ENCODE measurements at regions not wholly inside any gene's neighbourhood (a gene's known extent, or its start where the extent isn't known, plus 50 kb on each side); places are given as distances from the start of the nearest gene placed in this dataset.

DNA sequence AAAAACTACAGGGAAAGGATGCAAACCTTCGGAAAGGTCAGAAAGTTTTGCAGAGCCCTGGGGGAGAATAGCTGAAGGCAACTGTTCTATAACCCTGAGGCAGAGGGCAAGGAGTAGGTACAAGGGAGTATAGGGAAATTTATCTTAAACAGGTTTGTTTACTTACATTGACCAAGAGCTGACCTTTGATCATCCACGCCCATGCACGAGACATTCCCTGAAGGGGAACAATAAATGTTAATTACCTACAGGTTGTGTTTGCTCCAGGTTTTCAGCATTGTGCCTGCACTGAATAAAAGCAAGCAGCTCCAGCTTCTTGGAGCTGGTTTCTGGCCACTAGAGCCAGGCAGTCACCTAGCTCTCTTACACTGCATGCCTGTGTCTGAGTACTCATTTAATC, 524.5 kb upstream of the TGFBR2 start:
- H3K27me3 ChIP-seq (ENCODE audit: control insufficient read depth, low read length): no peaks in the 10 kb centered on the region
- TF ChIP-seq, protein P1, sequence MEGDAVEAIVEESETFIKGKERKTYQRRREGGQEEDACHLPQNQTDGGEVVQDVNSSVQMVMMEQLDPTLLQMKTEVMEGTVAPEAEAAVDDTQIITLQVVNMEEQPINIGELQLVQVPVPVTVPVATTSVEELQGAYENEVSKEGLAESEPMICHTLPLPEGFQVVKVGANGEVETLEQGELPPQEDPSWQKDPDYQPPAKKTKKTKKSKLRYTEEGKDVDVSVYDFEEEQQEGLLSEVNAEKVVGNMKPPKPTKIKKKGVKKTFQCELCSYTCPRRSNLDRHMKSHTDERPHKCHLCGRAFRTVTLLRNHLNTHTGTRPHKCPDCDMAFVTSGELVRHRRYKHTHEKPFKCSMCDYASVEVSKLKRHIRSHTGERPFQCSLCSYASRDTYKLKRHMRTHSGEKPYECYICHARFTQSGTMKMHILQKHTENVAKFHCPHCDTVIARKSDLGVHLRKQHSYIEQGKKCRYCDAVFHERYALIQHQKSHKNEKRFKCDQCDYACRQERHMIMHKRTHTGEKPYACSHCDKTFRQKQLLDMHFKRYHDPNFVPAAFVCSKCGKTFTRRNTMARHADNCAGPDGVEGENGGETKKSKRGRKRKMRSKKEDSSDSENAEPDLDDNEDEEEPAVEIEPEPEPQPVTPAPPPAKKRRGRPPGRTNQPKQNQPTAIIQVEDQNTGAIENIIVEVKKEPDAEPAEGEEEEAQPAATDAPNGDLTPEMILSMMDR (IDR thresholded peaks at IDR 0.05; ENCODE audit: low read depth, low read length, poor library complexity, severe bottlenecking): no peak
- TF ChIP-seq EZH2phosphoT487 (IDR thresholded peaks at IDR 0.05; ENCODE audit: borderline replicate concordance, low read length): no peak
- no peaks in the 10 kb centered on the region for H4K20me1 ChIP-seq (ENCODE audit: control insufficient read depth, insufficient read depth, low read depth, low read length)
- no peaks in the 10 kb centered on the region for H3K9me3 ChIP-seq (ENCODE audit: control insufficient read depth, insufficient read depth, low read length)
- no peaks in the 10 kb centered on the region for H3K4me1 ChIP-seq (ENCODE audit: control insufficient read depth, low read length)
- no peak overlapping the region for H3K27ac ChIP-seq (ENCODE audit: low read depth, low read length)
- H3K79me2 ChIP-seq (ENCODE audit: control insufficient read depth, low read length): no peaks in the 10 kb centered on the region
- H3F3A ChIP-seq (ENCODE audit: control insufficient read depth, insufficient read depth): no peaks in the 10 kb centered on the region
- no peaks in the 10 kb centered on the region for H3K9me2 ChIP-seq (replicated peaks; ENCODE audit: control insufficient read depth, low read length)
- no peaks in the 10 kb centered on the region for H3K36me3 ChIP-seq (ENCODE audit: control insufficient read depth, low read length)
- H3K4me3 ChIP-seq (ENCODE audit: low read length): no peak overlapping the region
- H3K4me2 ChIP-seq (ENCODE audit: low read length): no peak overlapping the region

DNA sequence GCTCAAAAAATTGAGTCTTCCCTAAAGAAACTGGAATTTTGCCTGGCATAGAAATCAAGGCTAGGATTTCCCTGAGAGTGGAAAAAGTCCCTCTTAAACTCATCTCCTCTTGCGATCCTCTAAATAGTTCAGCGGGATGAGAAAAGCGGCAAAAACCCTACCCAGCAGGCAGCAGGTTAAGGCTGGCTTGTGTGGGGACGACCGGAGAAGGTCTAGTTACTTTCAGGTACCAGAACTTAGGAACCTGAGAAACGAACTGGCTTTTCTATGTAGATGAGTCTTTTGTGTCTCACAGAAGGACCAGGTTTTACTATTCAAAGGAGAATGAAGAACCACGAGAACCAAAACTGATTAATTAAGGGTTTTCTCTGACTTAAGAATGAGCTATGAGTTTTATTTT, 523.7 kb upstream of the TGFBR2 start:
- H3K4me1 ChIP-seq (ENCODE audit: control insufficient read depth, low read length): no peaks in the 10 kb centered on the region
- no peaks in the 10 kb centered on the region for H4K20me1 ChIP-seq (ENCODE audit: control insufficient read depth, insufficient read depth, low read depth, low read length)
- no peaks in the 10 kb centered on the region for H3K79me2 ChIP-seq (ENCODE audit: control insufficient read depth, low read length)
- no peaks in the 10 kb centered on the region for H3K36me3 ChIP-seq (ENCODE audit: control insufficient read depth, low read length)
- no peak for TF ChIP-seq EZH2phosphoT487 (IDR thresholded peaks at IDR 0.05; ENCODE audit: borderline replicate concordance, low read length)
- TF ChIP-seq, protein P1 (IDR thresholded peaks at IDR 0.05; ENCODE audit: low read depth, low read length, poor library complexity, severe bottlenecking): no peak
- H3K27ac ChIP-seq (ENCODE audit: low read depth, low read length): no peak overlapping the region
- no peak overlapping the region for H3K4me3 ChIP-seq (ENCODE audit: low read length)
- no peaks in the 10 kb centered on the region for H3K9me2 ChIP-seq (replicated peaks; ENCODE audit: control insufficient read depth, low read length)
- H3K4me2 ChIP-seq (ENCODE audit: low read length): no peak overlapping the region
- no peaks in the 10 kb centered on the region for H3F3A ChIP-seq (ENCODE audit: control insufficient read depth, insufficient read depth)
- no peaks in the 10 kb centered on the region for H3K9me3 ChIP-seq (ENCODE audit: control insufficient read depth, insufficient read depth, low read length)
- no peaks in the 10 kb centered on the region for H3K27me3 ChIP-seq (ENCODE audit: control insufficient read depth, low read length)

DNA sequence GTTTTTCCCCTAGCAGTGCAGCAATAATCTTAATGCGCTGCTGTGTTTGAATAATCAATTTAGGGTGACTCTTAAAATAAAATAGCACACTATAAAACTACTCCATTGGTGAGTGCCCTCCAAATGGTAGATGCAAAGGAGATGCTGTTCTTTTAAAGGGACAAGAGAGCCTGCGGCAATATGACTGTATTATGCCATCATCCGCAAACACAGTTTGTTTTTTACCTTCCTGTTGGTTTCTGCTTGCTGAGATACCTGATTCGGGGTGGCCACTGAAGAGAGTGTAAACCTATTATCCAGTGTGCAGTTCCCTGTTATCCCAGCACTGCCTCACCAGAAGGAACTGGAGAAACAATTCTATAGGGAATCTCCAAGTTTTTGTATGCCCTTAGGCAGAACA, 523.1 kb upstream of the TGFBR2 start:
- Histone ChIP-seq H3K27ac (ENCODE audit: low read depth, low read length) (no peak overlapping the region), H3K4me3 (ENCODE audit: low read length) (no peak overlapping the region), H4K20me1 (ENCODE audit: control insufficient read depth, insufficient read depth, low read depth, low read length) (no peaks in the 10 kb centered on the region), H3K4me1 (ENCODE audit: control insufficient read depth, low read length) (no peaks in the 10 kb centered on the region), H3K27me3 (ENCODE audit: control insufficient read depth, low read length) (no peaks in the 10 kb centered on the region), H3K79me2 (ENCODE audit: control insufficient read depth, low read length) (no peaks in the 10 kb centered on the region), H3K9me2 (replicated peaks; ENCODE audit: control insufficient read depth, low read length) (no peaks in the 10 kb centered on the region), H3K36me3 (ENCODE audit: control insufficient read depth, low read length) (no peaks in the 10 kb centered on the region), H3K9me3 (ENCODE audit: control insufficient read depth, insufficient read depth, low read length) (no peaks in the 10 kb centered on the region), H3K4me2 (ENCODE audit: low read length) (no peak overlapping the region), H3F3A (ENCODE audit: control insufficient read depth, insufficient read depth) (no peaks in the 10 kb centered on the region)
- TF ChIP-seq EZH2phosphoT487 (IDR thresholded peaks at IDR 0.05; ENCODE audit: borderline replicate concordance, low read length): no peak
- TF ChIP-seq, protein P1 (IDR thresholded peaks at IDR 0.05; ENCODE audit: low read depth, low read length, poor library complexity, severe bottlenecking): no peak

DNA sequence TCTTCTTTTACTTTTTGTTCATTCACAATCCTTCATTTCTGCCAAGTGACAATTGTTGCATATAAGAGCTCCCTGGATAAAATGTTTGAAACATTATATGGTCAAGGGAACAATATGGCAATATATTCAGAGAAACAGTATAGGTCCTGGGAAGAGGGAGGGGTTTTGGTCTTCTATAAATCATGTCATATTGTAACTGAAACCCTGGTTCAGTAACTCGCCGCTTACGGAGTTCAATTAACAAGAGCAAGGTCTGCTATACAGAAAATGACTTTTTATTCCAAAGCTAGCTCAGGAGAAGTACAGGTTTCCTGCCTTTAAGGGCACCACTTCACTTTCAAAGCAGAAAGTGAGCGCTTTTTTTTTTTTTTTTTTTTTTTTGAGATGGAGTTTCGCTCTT, 522.1 kb upstream of the TGFBR2 start:
- H3K9me3 ChIP-seq (ENCODE audit: control insufficient read depth, insufficient read depth, low read length): no peaks in the 10 kb centered on the region
- no peak overlapping the region for H3K4me3 ChIP-seq (ENCODE audit: low read length)
- H3K9me2 ChIP-seq (replicated peaks; ENCODE audit: control insufficient read depth, low read length): no peaks in the 10 kb centered on the region
- no peak for TF ChIP-seq EZH2phosphoT487 (IDR thresholded peaks at IDR 0.05; ENCODE audit: borderline replicate concordance, low read length)
- TF ChIP-seq, protein P1 (IDR thresholded peaks at IDR 0.05; ENCODE audit: low read depth, low read length, poor library complexity, severe bottlenecking): no peak
- H3K4me2 ChIP-seq (ENCODE audit: low read length): no peak overlapping the region
- no peaks in the 10 kb centered on the region for H3K79me2 ChIP-seq (ENCODE audit: control insufficient read depth, low read length)
- no peaks in the 10 kb centered on the region for H3F3A ChIP-seq (ENCODE audit: control insufficient read depth, insufficient read depth)
- H3K27me3 ChIP-seq (ENCODE audit: control insufficient read depth, low read length): no peaks in the 10 kb centered on the region
- H3K4me1 ChIP-seq (ENCODE audit: control insufficient read depth, low read length): no peaks in the 10 kb centered on the region
- no peaks in the 10 kb centered on the region for H3K36me3 ChIP-seq (ENCODE audit: control insufficient read depth, low read length)
- no peak overlapping the region for H3K27ac ChIP-seq (ENCODE audit: low read depth, low read length)
- no peaks in the 10 kb centered on the region for H4K20me1 ChIP-seq (ENCODE audit: control insufficient read depth, insufficient read depth, low read depth, low read length)

All from DOHH2 (cell line).